PFSK-1 (cell line): ENCODE measurements at regions not wholly inside any gene's neighbourhood (a gene's known extent, or its start where the extent isn't known, plus 50 kb on each side); places are given as distances from the start of the nearest gene placed in this dataset.

Experiments
- FOXP2 ChIP-seq: optimal IDR thresholded peaks from 2 replicates; pipeline ENCODE3; 2011; ENCODE audit warnings: borderline replicate concordance, control low read depth, inconsistent platforms; ENCODE audit not compliant: insufficient read depth; ENCODE audit errors: extremely low read length, extremely low read depth
- POLR2AphosphoS5 ChIP-seq: IDR thresholded peaks from 2 replicates; pipeline ENCODE4 v1.6.1; 2012; ENCODE audit warnings: low read depth, mild to moderate bottlenecking, control low read depth, low read length, moderate library complexity
- SIN3A ChIP-seq: IDR thresholded peaks from 2 replicates; pipeline ENCODE4 v1.6.1; 2012; ENCODE audit warnings: mild to moderate bottlenecking, low read length, moderate library complexity, borderline replicate concordance; ENCODE audit not compliant: insufficient read depth
- TAF1 ChIP-seq: IDR thresholded peaks from 2 replicates; pipeline ENCODE4 v1.6.1; 2012; ENCODE audit warnings: low read length, control low read depth, borderline replicate concordance; ENCODE audit not compliant: insufficient read depth
- TF ChIP-seq, protein P1 (sequence below), 2 experiments: IDR thresholded peaks; 2 replicates each; pipeline versions ENCODE4 v1.6.1 to v1.8.0; 2011 to 2012; ENCODE audit warnings: low read depth in 2 of 2, low read length in 2 of 2, control low read depth in 1 of 2, inconsistent platforms in 1 of 2, mild to moderate bottlenecking in 1 of 2, moderate library complexity in 1 of 2; ENCODE audit not compliant: insufficient read depth in 1 of 2

DNA sequence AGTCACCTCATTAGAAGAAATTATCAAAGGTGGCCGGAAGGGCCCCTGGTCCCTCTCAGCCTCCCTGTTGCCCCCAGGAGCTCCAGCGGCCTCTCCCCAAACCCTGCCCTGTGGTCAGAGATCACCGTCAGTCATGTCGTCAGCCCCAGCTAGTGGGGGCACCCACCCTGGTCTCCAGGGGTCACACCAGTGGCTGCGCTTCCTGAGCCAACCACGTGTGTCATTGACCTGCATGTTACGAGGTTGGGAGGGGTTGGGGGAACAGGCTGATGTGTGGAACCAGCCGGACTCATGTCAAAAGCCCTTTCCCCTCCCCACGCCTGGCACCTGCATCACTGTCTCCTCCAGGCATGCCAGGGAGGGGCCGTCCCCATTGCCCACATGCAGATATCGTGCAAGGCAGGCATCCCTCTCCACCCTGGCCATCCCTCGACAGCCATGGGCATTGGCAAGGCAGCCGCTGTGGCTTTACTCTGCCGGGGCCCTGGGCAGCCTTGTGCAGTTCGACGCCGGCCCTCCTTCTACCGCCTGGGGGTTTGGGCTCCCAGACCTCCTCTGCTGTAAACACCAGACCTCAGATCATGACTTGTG lies 128.7 kb downstream of the CRYAA start:
- TF ChIP-seq FOXP2, result no peak
- TF ChIP-seq, protein P1, sequence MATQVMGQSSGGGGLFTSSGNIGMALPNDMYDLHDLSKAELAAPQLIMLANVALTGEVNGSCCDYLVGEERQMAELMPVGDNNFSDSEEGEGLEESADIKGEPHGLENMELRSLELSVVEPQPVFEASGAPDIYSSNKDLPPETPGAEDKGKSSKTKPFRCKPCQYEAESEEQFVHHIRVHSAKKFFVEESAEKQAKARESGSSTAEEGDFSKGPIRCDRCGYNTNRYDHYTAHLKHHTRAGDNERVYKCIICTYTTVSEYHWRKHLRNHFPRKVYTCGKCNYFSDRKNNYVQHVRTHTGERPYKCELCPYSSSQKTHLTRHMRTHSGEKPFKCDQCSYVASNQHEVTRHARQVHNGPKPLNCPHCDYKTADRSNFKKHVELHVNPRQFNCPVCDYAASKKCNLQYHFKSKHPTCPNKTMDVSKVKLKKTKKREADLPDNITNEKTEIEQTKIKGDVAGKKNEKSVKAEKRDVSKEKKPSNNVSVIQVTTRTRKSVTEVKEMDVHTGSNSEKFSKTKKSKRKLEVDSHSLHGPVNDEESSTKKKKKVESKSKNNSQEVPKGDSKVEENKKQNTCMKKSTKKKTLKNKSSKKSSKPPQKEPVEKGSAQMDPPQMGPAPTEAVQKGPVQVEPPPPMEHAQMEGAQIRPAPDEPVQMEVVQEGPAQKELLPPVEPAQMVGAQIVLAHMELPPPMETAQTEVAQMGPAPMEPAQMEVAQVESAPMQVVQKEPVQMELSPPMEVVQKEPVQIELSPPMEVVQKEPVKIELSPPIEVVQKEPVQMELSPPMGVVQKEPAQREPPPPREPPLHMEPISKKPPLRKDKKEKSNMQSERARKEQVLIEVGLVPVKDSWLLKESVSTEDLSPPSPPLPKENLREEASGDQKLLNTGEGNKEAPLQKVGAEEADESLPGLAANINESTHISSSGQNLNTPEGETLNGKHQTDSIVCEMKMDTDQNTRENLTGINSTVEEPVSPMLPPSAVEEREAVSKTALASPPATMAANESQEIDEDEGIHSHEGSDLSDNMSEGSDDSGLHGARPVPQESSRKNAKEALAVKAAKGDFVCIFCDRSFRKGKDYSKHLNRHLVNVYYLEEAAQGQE (IDR thresholded peaks at IDR 0.05; ENCODE audit: insufficient read depth in 1 of 2, low read depth in 2 of 2, low read length in 2 of 2), result no peak
- no peak for TF ChIP-seq SIN3A
- no peak for TF ChIP-seq TAF1
- TF ChIP-seq POLR2AphosphoS5, result no peak

- TF ChIP-seq POLR2AphosphoS5 (no peak), TAF1 (no peak), SIN3A (no peak), FOXP2 (no peak)
- TF ChIP-seq, protein P1 (IDR thresholded peaks at IDR 0.05; ENCODE audit: insufficient read depth in 1 of 2, low read depth in 2 of 2, low read length in 2 of 2), result no peak
These were observed 126.5 kb downstream of the CRYAA start for GRCh38 chr21:43295066-43295958.

DNA sequence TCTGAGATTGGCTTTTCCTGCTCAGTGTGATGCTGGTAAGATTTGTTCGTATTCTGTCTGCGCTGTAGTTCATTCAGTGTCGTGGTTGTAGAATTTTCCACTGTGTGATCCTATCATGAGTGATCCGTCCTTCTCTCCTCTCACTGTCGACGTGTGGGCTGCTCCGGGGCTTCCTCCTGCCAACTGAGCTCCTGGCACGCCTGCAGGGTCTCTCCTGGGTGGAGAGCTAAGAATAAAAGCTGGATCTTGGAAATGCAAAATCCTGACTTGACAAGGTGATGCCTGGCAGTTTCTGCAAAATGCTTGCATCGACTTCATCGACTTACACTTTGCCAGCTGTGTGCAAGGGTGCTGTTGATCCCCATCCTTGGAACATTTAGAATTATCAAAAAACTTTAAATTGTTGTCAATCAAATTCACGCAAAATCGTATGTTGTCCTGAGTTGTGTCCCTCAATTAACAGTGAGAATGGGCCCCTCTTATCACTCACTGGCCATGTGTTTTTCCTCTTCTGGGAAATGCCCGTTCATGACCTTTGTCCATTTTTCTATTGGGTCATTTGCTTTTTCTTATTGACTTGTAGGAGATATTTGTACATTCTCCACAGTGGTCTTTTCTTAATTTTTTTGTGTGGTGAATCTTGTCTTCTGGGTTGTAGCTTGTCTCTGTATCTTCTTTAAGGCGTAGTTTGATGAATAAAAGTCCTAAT lies 125.5 kb downstream of the CRYAA start:
- TF ChIP-seq FOXP2, result no peak
- TF ChIP-seq, protein P1 (IDR thresholded peaks at IDR 0.05; ENCODE audit: insufficient read depth in 1 of 2, low read depth in 2 of 2, low read length in 2 of 2), result no peak
- no peak for TF ChIP-seq SIN3A
- TF ChIP-seq TAF1, result no peak
- no peak for TF ChIP-seq POLR2AphosphoS5

DNA sequence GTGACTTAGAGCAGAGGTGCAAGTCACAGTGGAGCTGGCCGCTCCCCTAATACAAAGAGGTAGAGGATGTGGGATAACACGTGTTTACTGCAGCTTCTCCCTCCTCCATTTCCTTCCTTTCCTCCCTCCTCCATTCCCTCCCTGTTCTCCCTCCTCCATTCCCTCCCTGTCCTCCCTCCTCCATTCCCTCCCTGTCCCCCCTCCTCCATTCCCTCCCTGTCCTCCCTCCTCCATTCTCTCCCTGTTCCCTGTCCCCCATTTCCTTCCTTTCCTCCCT lies 124.0 kb downstream of the CRYAA start:
- TF ChIP-seq POLR2AphosphoS5 (no peak), TAF1 (no peak), SIN3A (no peak), FOXP2 (no peak)
- TF ChIP-seq, protein P1 (IDR thresholded peaks at IDR 0.05; ENCODE audit: insufficient read depth in 1 of 2, low read depth in 2 of 2, low read length in 2 of 2), result no peak
